GM12875 (cell line): ENCODE measurements at regions not wholly inside any gene's neighbourhood (a gene's known extent, or its start where the extent isn't known, plus 50 kb on each side); places are given as distances from the start of the nearest gene placed in this dataset.

Source experiments
- H3K4me3 ChIP-seq: one replicate; pipeline ENCODE4 v1.5.1; 2011; ENCODE audit warnings: low read depth, low read length, control low read depth
- TF ChIP-seq, protein P1 (sequence below): IDR thresholded peaks from 2 replicates; pipeline ENCODE4 v1.5.1; 2011; ENCODE audit warnings: low read depth, mild to moderate bottlenecking, control low read depth, inconsistent platforms, low read length, moderate library complexity, borderline replicate concordance; ENCODE audit not compliant: insufficient read depth

DNA sequence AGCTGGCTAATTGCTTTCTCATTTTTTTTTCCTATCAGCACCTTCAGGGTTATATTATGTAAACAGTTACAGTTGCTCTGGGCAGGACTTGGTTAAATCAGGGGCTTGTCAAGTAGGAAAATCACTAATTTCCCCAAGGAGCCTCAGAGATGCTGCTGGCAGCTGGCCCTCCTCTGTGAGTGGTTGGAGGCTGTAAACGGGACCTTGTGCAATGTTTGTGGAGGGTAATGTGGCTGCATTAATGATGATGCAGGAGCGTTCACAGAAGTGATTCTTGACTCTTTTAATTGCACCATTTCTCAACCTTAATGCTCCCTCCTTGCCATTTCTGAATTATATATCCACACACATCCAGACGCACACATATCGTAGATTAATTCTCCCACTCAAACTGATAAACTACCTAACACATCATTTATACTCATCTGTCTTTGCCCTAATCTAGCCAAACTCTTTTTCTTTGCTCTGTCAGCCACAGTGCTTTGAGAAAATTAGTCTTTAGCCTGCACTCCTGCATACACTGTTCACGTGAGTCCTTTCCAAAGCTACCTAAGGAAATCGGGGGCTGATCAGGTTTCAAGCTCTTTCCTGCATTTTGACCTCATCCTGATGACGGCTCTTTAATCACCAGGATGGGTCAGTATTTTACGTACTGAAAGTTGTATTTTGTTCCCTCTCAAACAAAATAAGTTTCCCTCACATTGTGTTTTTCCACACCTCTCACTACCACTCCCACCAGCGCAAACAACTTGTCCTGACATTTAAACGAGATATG, 154.4 kb upstream of the PIRT start:
- TF ChIP-seq, protein P1, sequence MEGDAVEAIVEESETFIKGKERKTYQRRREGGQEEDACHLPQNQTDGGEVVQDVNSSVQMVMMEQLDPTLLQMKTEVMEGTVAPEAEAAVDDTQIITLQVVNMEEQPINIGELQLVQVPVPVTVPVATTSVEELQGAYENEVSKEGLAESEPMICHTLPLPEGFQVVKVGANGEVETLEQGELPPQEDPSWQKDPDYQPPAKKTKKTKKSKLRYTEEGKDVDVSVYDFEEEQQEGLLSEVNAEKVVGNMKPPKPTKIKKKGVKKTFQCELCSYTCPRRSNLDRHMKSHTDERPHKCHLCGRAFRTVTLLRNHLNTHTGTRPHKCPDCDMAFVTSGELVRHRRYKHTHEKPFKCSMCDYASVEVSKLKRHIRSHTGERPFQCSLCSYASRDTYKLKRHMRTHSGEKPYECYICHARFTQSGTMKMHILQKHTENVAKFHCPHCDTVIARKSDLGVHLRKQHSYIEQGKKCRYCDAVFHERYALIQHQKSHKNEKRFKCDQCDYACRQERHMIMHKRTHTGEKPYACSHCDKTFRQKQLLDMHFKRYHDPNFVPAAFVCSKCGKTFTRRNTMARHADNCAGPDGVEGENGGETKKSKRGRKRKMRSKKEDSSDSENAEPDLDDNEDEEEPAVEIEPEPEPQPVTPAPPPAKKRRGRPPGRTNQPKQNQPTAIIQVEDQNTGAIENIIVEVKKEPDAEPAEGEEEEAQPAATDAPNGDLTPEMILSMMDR: no peak
- no peak overlapping the region for H3K4me3 ChIP-seq

DNA sequence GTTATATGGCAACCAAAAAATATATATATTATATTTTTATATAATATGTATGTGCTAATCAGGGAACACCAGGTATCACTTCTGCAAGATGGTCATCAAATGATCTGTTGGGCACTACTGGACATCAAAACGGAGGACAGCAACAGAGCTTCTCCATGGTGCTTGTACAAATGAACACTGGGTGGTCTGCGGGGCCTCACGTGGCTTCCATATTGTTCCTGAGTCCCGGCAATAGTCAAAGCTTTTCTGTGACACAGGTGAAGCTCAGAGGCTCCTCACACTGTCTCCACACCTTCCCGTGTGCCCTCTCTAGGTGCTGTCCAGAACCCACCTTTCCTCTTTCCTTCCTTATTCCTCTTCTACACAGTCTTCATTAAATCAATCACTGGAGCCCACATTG, 149.9 kb upstream of the PIRT start:
- no peak overlapping the region for H3K4me3 ChIP-seq

DNA sequence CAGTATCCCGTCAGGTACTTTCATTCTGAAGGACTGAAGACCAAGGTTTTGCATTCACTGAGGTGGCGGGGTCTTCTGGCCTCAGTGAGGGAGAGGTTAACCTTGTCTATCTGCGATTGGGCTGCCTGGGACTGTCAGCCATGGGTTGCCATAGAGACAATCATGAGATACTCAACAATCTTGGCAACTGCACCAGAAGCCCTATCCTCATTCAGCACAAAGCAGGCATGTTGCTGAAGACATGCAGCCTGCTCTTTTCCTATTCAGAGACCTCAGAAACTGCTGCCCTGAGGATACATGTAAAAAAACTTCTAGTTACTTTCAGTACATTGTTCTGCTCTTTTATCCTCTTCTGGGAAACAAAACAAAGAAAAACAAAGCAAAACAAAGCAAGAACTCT, 146.3 kb upstream of the PIRT start:
- TF ChIP-seq, protein P1: no peak
- no peak overlapping the region for H3K4me3 ChIP-seq

More for the DNA sequence above, 149.9 kb upstream of the PIRT start:
- TF ChIP-seq, protein P1: no peak

DNA sequence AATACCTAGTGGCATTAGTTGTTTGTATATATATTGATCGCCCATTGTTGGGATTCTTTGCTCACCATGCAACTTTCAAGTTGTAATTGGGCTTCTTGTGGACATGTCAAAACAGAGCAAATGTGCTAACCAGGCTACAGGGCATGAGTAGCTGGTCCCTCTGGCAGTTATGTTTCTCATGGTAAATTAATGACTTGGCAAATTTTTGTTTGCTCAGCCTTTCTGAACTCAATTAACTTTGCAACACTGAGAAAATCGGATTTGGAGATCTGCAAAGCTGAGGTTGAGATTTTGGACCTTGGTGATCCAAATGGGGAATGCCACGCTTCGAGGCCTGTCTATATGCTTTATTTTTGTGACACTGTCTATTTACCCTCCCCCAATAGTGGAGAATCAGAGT, 138.5 kb upstream of the PIRT start:
- TF ChIP-seq, protein P1: no peak
- H3K4me3 ChIP-seq: no peak overlapping the region

DNA sequence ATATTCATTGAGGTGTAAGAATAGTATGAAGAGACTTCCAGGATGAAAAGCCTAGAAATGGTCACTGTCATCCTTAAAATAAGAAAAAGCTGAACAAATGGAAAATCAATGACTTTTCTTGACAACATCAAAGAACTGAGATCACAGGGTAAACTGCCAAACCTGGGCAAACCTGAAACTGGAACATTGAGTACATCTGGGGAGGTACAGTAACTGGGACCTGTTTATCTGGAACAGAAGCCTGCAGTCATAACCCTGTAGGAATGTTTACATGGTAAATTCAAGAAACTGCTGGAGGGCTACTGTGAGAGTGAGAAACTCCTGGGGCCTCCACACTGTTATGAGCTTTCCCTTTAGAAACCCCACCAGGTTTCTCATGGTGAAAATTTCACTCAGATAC, 130.1 kb upstream of the PIRT start:
- TF ChIP-seq, protein P1: no peak
- no peak overlapping the region for H3K4me3 ChIP-seq

DNA sequence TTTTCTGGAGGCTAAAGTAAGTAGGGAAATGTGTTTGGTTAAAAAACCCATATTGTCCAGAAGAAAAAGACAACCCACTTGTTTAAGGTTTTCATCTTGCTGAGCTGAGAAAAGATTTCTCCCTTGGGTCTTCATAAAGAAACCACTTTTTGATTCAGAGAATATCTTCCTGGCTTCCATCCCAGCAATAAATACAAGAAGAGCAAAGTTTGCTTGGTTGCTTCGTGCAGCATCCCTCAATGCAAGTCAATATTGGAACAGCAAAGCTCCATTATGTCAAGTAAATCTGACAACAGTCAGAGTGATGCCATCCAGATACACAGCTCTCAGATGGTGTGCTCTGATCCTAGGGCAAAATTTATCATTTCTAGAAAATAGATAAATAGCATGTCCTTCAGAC, 118.9 kb upstream of the PIRT start:
- TF ChIP-seq, protein P1: no peak

DNA sequence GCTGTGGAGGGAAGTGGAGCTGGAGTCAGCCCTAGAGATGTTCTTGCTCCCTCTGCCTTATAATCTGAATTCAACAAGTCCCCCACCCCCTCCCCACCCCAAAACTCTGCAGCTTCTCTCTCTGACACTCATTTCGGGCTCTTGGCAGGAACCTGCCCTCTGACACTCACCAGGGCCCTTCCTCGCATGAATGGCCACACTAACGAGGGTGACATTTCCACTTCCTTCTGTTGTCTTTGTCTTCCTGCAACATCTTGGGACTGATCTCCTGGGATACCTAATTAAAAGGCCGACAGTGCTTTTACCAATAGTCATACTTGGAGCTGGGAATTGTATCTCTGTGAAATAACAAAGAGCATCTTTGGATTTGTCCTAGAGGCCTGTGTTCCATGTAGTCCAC, 106.9 kb upstream of the PIRT start:
- no peak overlapping the region for H3K4me3 ChIP-seq
- TF ChIP-seq, protein P1: no peak

More for the DNA sequence above, 118.9 kb upstream of the PIRT start:
- no peak overlapping the region for H3K4me3 ChIP-seq
